ENCODE measurements at regions not wholly inside any gene's neighbourhood (a gene's known extent, or its start where the extent isn't known, plus 50 kb on each side); places are given as distances from the start of the nearest gene placed in this dataset.
A peak's percentile ranks its signal among the peaks of the same experiment; 100 is the strongest.
"Not testable (repeated sequence)": the region's sequence is repeated elsewhere in the genome, so short reads cannot be mapped to it uniquely, and the experiment has no call there.

DNA sequence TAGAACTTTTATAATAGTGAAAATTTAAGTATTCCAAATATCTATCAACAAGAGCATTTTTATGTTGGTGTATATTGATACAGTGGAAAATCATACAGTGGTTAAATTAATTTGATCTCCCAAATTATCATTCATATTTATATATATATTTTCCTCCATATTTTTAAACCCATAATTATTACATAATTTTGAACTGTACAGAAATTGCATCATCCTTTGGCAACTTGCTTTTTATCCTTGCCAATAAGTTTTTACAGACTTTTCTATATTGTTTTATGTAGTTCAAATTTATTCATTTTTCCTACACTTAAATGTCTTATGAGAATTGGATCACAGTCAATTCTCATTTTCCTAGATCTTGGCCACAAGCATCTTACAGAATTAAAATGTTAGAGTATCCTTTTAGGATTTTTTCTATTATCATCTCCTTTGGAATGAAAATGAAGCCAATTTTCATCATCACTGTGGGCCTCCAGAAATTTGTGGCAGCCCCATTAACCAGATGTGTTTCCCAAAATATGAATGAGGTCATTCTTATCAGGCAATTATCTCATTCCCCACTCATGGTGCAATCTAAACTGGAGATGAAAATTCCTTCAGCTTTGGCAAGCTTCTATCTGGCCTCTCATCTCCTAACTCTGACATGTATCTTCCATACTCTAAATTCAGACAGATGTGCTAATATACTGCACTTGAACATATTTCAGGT is 94.2 kb upstream of the DLGAP1 start:
- DNase-seq, result no peak

- DNase-seq, result no peak
These were observed 92.0 kb upstream of the DLGAP1 start for GRCh38 chr18:4547126-4547525.

GRCh38 chr18:4544142-4544541 is 89.0 kb upstream of the DLGAP1 start:
- no peak for DNase-seq

- DNase-seq, result no peak
These were observed 88.6 kb upstream of the DLGAP1 start for GRCh38 chr18:4543711-4544110.

DNA sequence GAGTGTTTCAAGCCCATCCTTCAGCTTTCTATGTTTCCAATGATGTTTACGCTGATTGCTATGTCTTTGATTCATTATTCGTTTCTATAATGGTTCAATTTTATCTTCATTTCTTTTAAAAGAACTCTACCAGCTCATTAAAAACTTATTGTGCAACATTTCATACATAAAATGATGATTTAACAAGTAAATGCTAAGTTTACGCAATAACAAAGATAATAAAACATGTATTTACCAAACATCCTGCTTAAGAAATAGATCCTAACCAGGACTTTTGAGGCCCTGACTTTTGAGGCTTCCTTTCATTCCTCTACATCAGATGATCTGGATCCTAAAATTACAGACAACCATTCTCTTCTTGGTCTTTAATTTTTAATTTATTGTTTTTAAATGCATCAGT is 86.5 kb upstream of the DLGAP1 start:
- DNase-seq, result no peak

- DNase-seq, result no peak
These were observed 81.3 kb upstream of the DLGAP1 start for GRCh38 chr18:4536447-4536846.

GRCh38 chr18:4528405-4528804 is 73.3 kb upstream of the DLGAP1 start:
- no peak for DNase-seq

GRCh38 chr18:4527826-4528225 is 72.7 kb upstream of the DLGAP1 start:
- DNase-seq, result not testable (repeated sequence)

DNA sequence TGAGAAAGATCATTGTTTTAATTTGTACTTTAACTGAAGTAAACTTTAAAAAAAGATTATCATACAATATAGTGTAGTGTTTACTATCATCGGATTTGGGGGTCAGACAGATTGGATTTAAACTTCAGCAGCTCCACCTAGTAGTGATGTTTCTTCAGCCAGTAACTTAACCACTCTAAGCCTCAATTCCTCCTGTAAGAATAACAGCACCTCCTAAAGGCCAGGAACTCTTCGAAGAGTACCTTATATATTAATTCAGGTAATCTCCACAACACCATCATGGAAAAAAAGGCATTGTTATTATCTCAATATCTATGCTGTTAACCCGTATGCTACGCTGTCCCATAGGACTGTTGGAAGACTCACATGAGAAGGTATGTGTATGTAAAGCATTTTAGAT is 69.0 kb upstream of the DLGAP1 start:
- DNase-seq, result no peak

DNA sequence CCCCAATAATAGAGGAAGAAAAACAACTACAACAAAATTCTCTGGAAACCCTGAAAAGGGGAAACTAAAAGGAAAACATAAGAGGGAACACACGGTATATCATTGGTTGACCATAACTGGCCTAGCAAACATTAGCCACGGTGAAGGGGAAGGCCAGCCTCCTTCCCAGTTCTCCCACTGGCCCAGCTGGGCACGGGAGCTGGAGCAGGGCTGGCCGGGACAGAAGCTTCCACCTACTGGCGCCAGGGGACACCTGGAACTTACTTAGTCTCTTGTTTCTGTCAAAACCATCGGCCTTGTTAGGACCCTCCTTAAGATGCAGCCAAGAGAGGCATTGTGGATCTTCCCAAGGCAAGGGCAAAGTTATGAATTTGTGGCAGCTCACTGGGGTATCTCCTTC is 56.1 kb upstream of the DLGAP1 start:
- DNase-seq, result no peak

DNA sequence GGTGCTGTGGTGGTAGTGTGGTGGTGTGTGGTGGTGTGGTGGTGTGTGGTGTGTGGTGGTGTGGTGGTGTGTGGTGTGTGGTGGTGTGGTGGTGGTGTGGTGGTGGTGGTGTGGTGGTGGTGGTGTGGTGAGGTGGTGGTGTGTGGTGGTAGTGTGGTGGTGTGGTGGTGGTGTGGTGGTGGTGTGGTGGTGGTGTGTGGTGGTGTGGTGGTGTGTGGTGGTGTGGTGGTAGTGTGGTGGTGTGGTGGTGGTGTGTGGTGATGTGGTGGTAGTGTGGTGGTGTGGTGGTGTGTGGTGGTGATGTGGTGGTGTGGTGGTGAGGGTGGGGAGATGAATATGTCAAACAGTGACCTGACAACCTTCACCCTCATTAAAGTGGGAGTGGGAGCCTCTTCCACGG is 55.6 kb upstream of the DLGAP1 start:
- DNase-seq, result peak in 22 of 51 donors; percentile 1 to 44 (median 8)

DNA sequence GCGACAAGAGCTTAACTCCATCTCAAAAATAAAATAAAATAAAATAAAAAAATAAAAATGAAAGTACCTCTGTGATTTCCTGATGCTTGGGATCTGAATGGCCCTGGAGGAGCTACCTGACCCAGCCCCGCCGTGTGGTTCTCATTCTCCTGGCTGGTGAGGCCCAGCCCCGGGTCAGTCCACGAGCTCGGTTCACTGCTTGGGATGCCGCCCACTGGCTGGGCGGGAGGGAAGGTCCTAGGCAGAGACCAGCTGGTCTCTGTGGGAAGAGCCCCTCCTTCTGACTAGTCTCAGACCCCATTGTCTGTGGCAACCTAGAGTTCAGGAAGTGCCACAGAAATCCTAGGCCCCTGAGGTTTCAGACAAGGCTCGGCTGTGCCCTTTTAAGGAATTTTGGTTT is 55.1 kb upstream of the DLGAP1 start:
- no peak for DNase-seq
